ENCODE measurements at regions not wholly inside any gene's neighbourhood (a gene's known extent, or its start where the extent isn't known, plus 50 kb on each side); places are given as distances from the start of the nearest gene placed in this dataset.

GRCh38 chr2:240219208-240219890 lies 78.9 kb upstream of the OTOS start:
- Mint-ChIP-seq H3K4me3 (ENCODE audit: unreplicated experiment) (no peak overlapping the region), H3K27me3 (ENCODE audit: unreplicated experiment) (peaks cover 4% of the 10 kb centered on the region), H3K9me3 (ENCODE audit: unreplicated experiment) (no peaks in the 10 kb centered on the region), H3K36me3 (ENCODE audit: low read depth, unreplicated experiment) (no peaks in the 10 kb centered on the region), H3K27ac (ENCODE audit: unreplicated experiment) (no peak overlapping the region), H3K4me1 (ENCODE audit: unreplicated experiment) (peaks cover 2% of the 10 kb centered on the region)
- no peak for TF ChIP-seq CTCF (IDR thresholded peaks at IDR 0.05; ENCODE audit: unreplicated experiment)
- DNase-seq (ENCODE audit: low spot score) = no peak

GRCh38 chr2:240220371-240220770 lies 79.9 kb upstream of the OTOS start:
- Mint-ChIP-seq H3K4me1 (ENCODE audit: unreplicated experiment) (peaks cover 2% of the 10 kb centered on the region), H3K9me3 (ENCODE audit: unreplicated experiment) (no peaks in the 10 kb centered on the region), H3K27ac (ENCODE audit: unreplicated experiment) (no peak overlapping the region), H3K4me3 (ENCODE audit: unreplicated experiment) (no peak overlapping the region), H3K36me3 (ENCODE audit: low read depth, unreplicated experiment) (no peaks in the 10 kb centered on the region), H3K27me3 (ENCODE audit: unreplicated experiment) (peaks cover 2% of the 10 kb centered on the region)
- TF ChIP-seq CTCF (IDR thresholded peaks at IDR 0.05; ENCODE audit: unreplicated experiment) = no peak
- no peak for DNase-seq (ENCODE audit: low spot score)

GRCh38 chr2:240223631-240224030 lies 83.2 kb upstream of the OTOS start:
- H3K9me3 Mint-ChIP-seq (ENCODE audit: unreplicated experiment) = no peaks in the 10 kb centered on the region
- peaks cover 9% of the 10 kb centered on the region for H3K36me3 Mint-ChIP-seq (ENCODE audit: low read depth, unreplicated experiment)
- TF ChIP-seq CTCF (IDR thresholded peaks at IDR 0.05; ENCODE audit: unreplicated experiment) = no peak
- H3K4me3 Mint-ChIP-seq (ENCODE audit: unreplicated experiment) = no peak overlapping the region
- H3K27ac Mint-ChIP-seq (ENCODE audit: unreplicated experiment) = no peak overlapping the region
- H3K27me3 Mint-ChIP-seq (ENCODE audit: unreplicated experiment) = peaks cover 11% of the 10 kb centered on the region
- DNase-seq (ENCODE audit: low spot score) = no peak
- peaks cover 6% of the 10 kb centered on the region for H3K4me1 Mint-ChIP-seq (ENCODE audit: unreplicated experiment)

- peaks cover 9% of the 10 kb centered on the region for H3K36me3 Mint-ChIP-seq (ENCODE audit: low read depth, unreplicated experiment)
- H3K27me3 Mint-ChIP-seq (ENCODE audit: unreplicated experiment) = peaks cover 14% of the 10 kb centered on the region
- H3K4me1 Mint-ChIP-seq (ENCODE audit: unreplicated experiment) = peaks cover 6% of the 10 kb centered on the region
- no peak overlapping the region for H3K4me3 Mint-ChIP-seq (ENCODE audit: unreplicated experiment)
- TF ChIP-seq CTCF (IDR thresholded peaks at IDR 0.05; ENCODE audit: unreplicated experiment) = no peak
- no peak overlapping the region for H3K27ac Mint-ChIP-seq (ENCODE audit: unreplicated experiment)
- H3K9me3 Mint-ChIP-seq (ENCODE audit: unreplicated experiment) = peaks cover 6% of the 10 kb centered on the region
- no peak for DNase-seq (ENCODE audit: low spot score)
Measured at GRCh38 chr2:240224676-240225075, 84.2 kb upstream of the OTOS start.

GRCh38 chr2:240225131-240225530 lies 84.7 kb upstream of the OTOS start:
- no peak for TF ChIP-seq CTCF (IDR thresholded peaks at IDR 0.05; ENCODE audit: unreplicated experiment)
- H3K9me3 Mint-ChIP-seq (ENCODE audit: unreplicated experiment) = peaks cover 6% of the 10 kb centered on the region

More at GRCh38 chr2:240225131-240225530, 84.7 kb upstream of the OTOS start:
- Mint-ChIP-seq H3K36me3 (ENCODE audit: low read depth, unreplicated experiment) (peaks cover 9% of the 10 kb centered on the region), H3K4me1 (ENCODE audit: unreplicated experiment) (peaks cover 6% of the 10 kb centered on the region), H3K27ac (ENCODE audit: unreplicated experiment) (peak overlapping the region; percentile 38), H3K27me3 (ENCODE audit: unreplicated experiment) (peaks cover 14% of the 10 kb centered on the region), H3K4me3 (ENCODE audit: unreplicated experiment) (no peak overlapping the region)
- DNase-seq (ENCODE audit: low spot score) = no peak
